HT1080 (cell line): ENCODE measurements at regions not wholly inside any gene's neighbourhood (a gene's known extent, or its start where the extent isn't known, plus 50 kb on each side); places are given as distances from the start of the nearest gene placed in this dataset. TPM values are rescaled to one million over a fixed set of nuclear protein-coding genes. Genes with fewer than 3 reads are reported as not detected.

ENCODE experiments used
- small RNA-seq: library from RNA; depleted of rRNA; stranded (forward); fragments of <200 nt; gene quantifications from one replicate; pipeline ENCODE3, GENCODE V24; 2014

Small RNAs in the stretch of these regions (small RNA-seq; reads per million reads assigned to genes)
- not detected for gene AC111193.1
